HL-60 (cell line): ENCODE measurements at regions not wholly inside any gene's neighbourhood (a gene's known extent, or its start where the extent isn't known, plus 50 kb on each side); places are given as distances from the start of the nearest gene placed in this dataset.

ENCODE experiments used
- DNase-seq, 2 experiments: peaks; one replicate each; pipeline ENCODE4 v3.0.0-alpha.2; 2010 to 2020; ENCODE audit warnings: low read depth in 1 of 2, low spot score in 1 of 2
- H3K27ac ChIP-seq: fragments of 250-450 bp; sonication (Bioruptor Pico); replicated peaks from 2 replicates; pipeline ENCODE4 v1.5.1; 2020; ENCODE audit warnings: mild to moderate bottlenecking, moderate library complexity
- H3K27me3 ChIP-seq: fragments of 250-450 bp; sonication (Bioruptor Pico); 2 replicates; pipeline ENCODE4 v1.5.1; 2021; ENCODE audit warnings: mild to moderate bottlenecking, moderate library complexity; ENCODE audit not compliant: insufficient read depth, poor library complexity, severe bottlenecking
- H3K4me3 ChIP-seq: replicated peaks from 2 replicates; pipeline ENCODE4 v1.5.1; 2011; ENCODE audit warnings: mild to moderate bottlenecking, control low read depth, low read length; ENCODE audit not compliant: insufficient read depth
- GABPA ChIP-seq: IDR thresholded peaks from 2 replicates; pipeline ENCODE4 v1.6.1; 2012; ENCODE audit warnings: low read depth
- POLR2AphosphoS5 ChIP-seq: IDR thresholded peaks from 2 replicates; pipeline ENCODE4 v1.6.1; 2012; ENCODE audit warnings: low read depth
- SPI1 ChIP-seq: IDR thresholded peaks from 2 replicates; pipeline ENCODE4 v1.6.1; 2012; ENCODE audit warnings: low read depth, mild to moderate bottlenecking, borderline replicate concordance
- TF ChIP-seq, protein P1 (sequence below): IDR thresholded peaks from one replicate; pipeline ENCODE4 v1.5.1; 2011; ENCODE audit warnings: low read length, control low read depth, inconsistent platforms; ENCODE audit not compliant: insufficient read depth
- TF ChIP-seq, protein P2 (sequence below): IDR thresholded peaks from 2 replicates; pipeline ENCODE4 v1.6.1; 2012; ENCODE audit warnings: low read depth; ENCODE audit not compliant: insufficient replicate concordance

DNA sequence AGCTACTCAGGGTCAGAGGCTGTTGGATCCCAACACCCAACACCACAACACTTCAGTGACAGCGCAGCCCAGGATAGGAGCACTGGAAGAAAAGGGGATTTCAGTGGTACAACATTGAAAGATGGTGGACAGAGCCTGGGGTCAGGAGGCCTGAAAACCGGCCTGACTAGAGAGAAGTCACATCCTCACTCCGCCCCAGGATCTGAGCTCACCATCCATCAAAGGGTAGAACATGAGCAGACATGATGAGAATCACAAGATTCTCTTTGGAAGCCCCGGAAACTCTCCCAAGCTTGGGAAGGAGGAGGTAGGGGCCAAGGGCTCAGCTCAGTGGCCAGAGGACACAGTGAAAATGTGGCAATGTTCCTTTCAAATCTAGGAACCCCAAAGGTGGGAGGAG lies 271.3 kb downstream of the NPHP4 start:
- TF ChIP-seq SPI1 (no peak), GABPA (no peak), POLR2AphosphoS5 (no peak)
- TF ChIP-seq, protein P1, sequence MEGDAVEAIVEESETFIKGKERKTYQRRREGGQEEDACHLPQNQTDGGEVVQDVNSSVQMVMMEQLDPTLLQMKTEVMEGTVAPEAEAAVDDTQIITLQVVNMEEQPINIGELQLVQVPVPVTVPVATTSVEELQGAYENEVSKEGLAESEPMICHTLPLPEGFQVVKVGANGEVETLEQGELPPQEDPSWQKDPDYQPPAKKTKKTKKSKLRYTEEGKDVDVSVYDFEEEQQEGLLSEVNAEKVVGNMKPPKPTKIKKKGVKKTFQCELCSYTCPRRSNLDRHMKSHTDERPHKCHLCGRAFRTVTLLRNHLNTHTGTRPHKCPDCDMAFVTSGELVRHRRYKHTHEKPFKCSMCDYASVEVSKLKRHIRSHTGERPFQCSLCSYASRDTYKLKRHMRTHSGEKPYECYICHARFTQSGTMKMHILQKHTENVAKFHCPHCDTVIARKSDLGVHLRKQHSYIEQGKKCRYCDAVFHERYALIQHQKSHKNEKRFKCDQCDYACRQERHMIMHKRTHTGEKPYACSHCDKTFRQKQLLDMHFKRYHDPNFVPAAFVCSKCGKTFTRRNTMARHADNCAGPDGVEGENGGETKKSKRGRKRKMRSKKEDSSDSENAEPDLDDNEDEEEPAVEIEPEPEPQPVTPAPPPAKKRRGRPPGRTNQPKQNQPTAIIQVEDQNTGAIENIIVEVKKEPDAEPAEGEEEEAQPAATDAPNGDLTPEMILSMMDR: no peak
- Histone ChIP-seq H3K27ac (no peak overlapping the region), H3K27me3 (no peaks in the 10 kb centered on the region), H3K4me3 (no peak overlapping the region)
- no peak for DNase-seq

DNA sequence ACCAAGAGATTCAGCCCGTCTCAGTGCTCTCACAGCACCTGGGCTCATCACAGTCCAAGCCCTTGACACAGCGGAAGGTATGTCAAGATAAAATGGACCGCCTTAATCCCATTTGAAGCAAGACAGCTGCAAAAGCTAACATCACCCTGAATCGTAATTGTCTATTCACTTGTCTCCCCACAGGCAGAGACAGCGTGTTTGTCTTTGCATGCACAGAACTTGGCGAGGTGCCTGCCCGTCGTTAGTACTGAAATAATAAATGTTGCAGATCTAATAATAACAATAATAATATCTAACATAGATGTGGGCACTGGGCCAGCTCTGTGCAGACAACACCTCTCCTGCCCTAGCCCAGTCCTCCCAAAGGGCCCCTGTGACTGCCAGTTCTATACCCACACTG lies 271.7 kb downstream of the NPHP4 start:
- H3K27me3 ChIP-seq: no peaks in the 10 kb centered on the region
- no peak for DNase-seq

DNA sequence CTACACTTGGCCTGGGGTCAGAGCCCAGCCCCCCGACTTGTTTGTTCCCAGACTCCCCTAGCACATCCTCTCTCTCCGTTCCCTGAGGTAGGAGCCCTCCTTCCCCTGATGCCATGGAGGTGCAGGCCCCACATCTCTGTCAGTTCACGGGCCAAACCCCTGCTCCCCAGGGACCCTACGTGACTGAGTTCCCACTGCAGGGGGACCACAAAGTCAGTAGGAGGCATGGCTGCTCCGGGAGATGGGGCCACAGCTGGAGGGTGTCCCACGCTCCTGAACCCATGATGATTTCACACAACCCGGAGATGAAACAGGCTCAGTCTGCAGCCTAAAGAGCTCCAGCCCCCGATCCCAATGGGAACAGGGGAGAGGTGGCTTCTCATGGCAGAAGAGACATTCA lies 272.2 kb downstream of the NPHP4 start:
- H3K4me3 ChIP-seq: no peak overlapping the region
- DNase-seq: no peak
- no peak overlapping the region for H3K27ac ChIP-seq
- no peaks in the 10 kb centered on the region for H3K27me3 ChIP-seq
- TF ChIP-seq GABPA (no peak), POLR2AphosphoS5 (no peak), SPI1 (no peak)
- TF ChIP-seq, protein P1: no peak
- TF ChIP-seq, protein P2, sequence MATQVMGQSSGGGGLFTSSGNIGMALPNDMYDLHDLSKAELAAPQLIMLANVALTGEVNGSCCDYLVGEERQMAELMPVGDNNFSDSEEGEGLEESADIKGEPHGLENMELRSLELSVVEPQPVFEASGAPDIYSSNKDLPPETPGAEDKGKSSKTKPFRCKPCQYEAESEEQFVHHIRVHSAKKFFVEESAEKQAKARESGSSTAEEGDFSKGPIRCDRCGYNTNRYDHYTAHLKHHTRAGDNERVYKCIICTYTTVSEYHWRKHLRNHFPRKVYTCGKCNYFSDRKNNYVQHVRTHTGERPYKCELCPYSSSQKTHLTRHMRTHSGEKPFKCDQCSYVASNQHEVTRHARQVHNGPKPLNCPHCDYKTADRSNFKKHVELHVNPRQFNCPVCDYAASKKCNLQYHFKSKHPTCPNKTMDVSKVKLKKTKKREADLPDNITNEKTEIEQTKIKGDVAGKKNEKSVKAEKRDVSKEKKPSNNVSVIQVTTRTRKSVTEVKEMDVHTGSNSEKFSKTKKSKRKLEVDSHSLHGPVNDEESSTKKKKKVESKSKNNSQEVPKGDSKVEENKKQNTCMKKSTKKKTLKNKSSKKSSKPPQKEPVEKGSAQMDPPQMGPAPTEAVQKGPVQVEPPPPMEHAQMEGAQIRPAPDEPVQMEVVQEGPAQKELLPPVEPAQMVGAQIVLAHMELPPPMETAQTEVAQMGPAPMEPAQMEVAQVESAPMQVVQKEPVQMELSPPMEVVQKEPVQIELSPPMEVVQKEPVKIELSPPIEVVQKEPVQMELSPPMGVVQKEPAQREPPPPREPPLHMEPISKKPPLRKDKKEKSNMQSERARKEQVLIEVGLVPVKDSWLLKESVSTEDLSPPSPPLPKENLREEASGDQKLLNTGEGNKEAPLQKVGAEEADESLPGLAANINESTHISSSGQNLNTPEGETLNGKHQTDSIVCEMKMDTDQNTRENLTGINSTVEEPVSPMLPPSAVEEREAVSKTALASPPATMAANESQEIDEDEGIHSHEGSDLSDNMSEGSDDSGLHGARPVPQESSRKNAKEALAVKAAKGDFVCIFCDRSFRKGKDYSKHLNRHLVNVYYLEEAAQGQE: no peak

More for the DNA sequence above, 271.7 kb downstream of the NPHP4 start:
- no peak overlapping the region for H3K4me3 ChIP-seq
- TF ChIP-seq POLR2AphosphoS5: no peak
- TF ChIP-seq GABPA: no peak
- TF ChIP-seq, protein P1: no peak
- TF ChIP-seq, protein P2: no peak
- no peak for TF ChIP-seq SPI1
- H3K27ac ChIP-seq: no peak overlapping the region
